Fibroblast of the aortic adventitia (primary cell): ENCODE measurements at regions not wholly inside any gene's neighbourhood (a gene's known extent, or its start where the extent isn't known, plus 50 kb on each side); places are given as distances from the start of the nearest gene placed in this dataset.
"Not testable (repeated sequence)": the region's sequence is repeated elsewhere in the genome, so short reads cannot be mapped to it uniquely, and the experiment has no call there.

Source experiments
- DNase-seq: peaks from one replicate; pipeline ENCODE4 v3.0.0-alpha.2; 2010; ENCODE audit warnings: low read depth
- H3K4me3 ChIP-seq: 2 replicates; pipeline ENCODE4 v1.5.1; 2011; ENCODE audit warnings: low read depth, mild to moderate bottlenecking, control low read depth, low read length, moderate library complexity
- TF ChIP-seq, protein P1 (sequence below): IDR thresholded peaks from 2 replicates; pipeline ENCODE4 v1.5.1; 2011; ENCODE audit warnings: mild to moderate bottlenecking, low read length, control low read depth, inconsistent platforms; ENCODE audit not compliant: insufficient read depth

DNA sequence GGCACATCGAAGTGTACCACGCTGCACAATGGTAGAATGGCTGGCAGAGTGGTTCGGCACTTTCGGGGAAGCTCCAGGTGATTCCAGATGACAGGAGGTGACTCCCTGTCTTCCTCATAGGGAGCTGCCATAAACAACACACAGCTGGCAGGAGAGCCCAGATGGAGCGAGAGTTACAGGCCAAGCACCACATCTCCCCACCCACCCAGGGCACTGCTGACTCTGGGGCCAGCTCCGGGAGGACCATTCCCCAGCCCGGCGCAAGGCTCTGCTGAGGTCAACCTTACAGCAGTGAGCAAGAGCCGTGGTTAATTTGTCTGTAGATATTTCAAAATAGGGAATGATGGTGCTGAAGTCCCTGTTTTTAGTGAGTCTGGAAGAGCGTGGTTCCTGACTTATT, 78.8 kb upstream of the HMGXB4 start:
- no peak overlapping the region for H3K4me3 ChIP-seq
- TF ChIP-seq, protein P1, sequence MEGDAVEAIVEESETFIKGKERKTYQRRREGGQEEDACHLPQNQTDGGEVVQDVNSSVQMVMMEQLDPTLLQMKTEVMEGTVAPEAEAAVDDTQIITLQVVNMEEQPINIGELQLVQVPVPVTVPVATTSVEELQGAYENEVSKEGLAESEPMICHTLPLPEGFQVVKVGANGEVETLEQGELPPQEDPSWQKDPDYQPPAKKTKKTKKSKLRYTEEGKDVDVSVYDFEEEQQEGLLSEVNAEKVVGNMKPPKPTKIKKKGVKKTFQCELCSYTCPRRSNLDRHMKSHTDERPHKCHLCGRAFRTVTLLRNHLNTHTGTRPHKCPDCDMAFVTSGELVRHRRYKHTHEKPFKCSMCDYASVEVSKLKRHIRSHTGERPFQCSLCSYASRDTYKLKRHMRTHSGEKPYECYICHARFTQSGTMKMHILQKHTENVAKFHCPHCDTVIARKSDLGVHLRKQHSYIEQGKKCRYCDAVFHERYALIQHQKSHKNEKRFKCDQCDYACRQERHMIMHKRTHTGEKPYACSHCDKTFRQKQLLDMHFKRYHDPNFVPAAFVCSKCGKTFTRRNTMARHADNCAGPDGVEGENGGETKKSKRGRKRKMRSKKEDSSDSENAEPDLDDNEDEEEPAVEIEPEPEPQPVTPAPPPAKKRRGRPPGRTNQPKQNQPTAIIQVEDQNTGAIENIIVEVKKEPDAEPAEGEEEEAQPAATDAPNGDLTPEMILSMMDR = no peak
- DNase-seq = no peak

DNA sequence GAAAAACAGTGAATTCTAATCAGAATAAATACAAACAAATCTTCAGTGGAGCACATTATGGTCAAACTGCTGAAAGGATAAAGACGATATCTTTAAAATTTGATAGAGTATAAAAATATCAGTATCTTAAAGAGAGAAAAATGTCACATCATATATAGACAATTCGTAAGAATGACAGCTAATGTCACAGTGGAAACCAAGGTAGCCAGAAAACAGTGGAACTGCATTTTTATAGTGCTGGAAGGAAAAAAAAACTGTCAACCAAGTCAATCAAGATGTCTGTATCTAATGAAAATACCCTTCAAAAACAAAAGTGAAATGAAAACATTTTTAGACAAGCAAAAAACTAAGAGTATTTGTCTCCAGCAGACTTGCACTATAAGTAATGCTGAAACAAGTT, 73.4 kb upstream of the HMGXB4 start:
- TF ChIP-seq, protein P1 = no peak
- no peak for DNase-seq
- H3K4me3 ChIP-seq = no peak overlapping the region

GRCh38 chr22:35186492-35186891, 70.8 kb upstream of the HMGXB4 start:
- TF ChIP-seq, protein P1 = no peak
- no peak for DNase-seq
- H3K4me3 ChIP-seq = no peak overlapping the region

DNA sequence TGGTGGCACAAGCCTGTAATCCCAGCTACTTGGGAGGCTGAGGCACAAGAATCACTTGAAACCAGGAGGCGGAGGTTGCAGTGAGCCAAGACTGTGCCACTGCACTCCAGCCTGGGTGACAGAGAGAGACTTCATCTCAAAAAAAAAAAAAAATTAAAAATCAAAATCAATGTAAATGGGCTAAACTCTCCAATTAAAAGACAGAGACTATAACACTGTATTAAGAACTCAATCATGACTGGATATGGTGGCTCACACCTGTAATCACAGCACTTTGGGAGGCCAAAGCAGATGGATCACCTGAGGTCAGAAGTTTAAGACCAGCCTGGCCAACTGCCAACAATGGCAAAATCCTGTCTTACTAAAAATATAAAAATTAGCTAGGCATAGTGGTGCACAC, 68.4 kb upstream of the HMGXB4 start:
- DNase-seq, H3K4me3 ChIP-seq: not testable (repeated sequence)

DNA sequence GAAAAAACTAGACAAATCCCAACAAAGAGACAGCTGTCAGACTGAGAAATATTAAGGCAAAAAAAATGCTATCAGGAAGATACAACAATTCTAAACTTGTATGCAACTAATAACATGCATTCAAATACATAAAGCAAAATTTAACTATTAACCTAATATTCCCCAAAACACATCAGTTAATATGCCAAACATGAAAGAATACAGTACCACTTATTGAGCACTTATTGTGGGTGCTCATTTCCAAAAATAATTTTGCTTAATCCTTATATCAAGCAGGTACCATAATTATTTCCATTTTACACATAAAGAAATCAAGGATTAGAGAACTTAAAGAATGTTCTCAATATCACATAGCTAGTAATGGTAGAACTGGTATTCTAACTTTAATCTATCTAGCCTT, 67.7 kb upstream of the HMGXB4 start:
- no peak overlapping the region for H3K4me3 ChIP-seq
- TF ChIP-seq, protein P1 = no peak
- DNase-seq = no peak

DNA sequence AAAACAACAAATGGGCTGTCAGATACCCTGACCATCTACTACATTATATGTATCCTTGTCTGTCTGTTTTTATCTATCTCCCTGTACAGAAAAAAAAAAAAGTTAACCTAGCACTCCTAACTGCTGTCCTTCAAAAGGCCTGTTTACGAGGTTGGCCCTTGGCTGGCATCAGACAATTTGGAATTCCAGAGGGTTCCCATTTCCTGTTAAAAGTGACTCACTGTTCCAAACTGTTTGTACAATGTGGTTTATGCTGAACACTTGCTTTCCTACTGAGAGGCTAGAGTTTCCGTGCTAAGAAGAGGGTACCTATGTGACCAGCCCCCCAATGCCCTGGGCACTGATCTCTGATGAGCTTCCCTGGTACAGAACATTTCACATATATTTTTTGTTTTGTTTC, 65.9 kb upstream of the HMGXB4 start:
- no peak overlapping the region for H3K4me3 ChIP-seq
- TF ChIP-seq, protein P1 = no peak
- DNase-seq = no peak

DNA sequence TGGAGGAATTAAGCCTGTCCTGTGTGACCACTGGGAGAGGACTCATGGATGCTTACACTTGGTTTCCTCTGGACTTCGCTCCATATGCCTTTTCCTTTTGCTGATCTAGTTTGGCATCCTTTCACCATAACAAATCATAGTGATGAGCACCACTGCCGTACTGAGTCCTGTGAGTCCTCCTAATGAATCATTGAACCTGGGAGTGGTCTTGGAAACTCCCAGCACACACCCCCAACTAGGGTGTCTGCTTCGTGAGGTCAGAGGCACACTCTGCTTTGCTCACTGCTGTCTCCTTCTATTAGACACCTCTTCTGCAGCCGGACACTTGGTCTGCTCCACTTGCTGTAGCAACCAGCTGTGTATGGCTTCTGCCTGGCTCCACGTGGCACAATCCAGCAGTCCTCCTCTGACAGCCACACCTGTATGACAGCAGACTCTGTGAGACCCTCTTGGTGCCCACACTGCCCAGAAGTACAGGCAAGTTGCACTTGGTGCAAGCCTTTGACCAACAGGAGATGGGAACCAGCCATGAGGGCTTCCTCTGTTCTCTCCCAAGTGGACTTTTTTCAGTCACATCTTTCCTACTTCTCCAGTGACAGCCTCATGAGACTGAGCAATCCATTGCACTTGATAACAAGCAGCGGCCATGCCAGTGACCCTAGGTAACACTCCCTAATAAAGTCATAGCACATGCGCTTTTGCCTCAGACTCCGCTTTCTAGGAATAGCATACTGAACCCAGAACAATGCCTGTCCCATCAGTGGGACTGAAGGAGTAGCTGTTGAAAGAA, 65.0 kb upstream of the HMGXB4 start:
- TF ChIP-seq, protein P1 = no peak
- no peak overlapping the region for H3K4me3 ChIP-seq
- DNase-seq = no peak
